Erythroblast (primary cell): ENCODE measurements at regions not wholly inside any gene's neighbourhood (a gene's known extent, or its start where the extent isn't known, plus 50 kb on each side); places are given as distances from the start of the nearest gene placed in this dataset.

Experiments used
- GATA1 ChIP-seq: IDR thresholded peaks from 2 replicates; pipeline ENCODE4 v1.6.1; 2011; ENCODE audit warnings: low read depth, mild to moderate bottlenecking, control low read depth, low read length, moderate library complexity
- POLR2A ChIP-seq: IDR thresholded peaks from 2 replicates; pipeline ENCODE4 v1.6.1; 2011; ENCODE audit warnings: mild to moderate bottlenecking, low read length

- no peak for TF ChIP-seq POLR2A
- TF ChIP-seq GATA1 = no peak
These were observed 94.7 kb upstream of the SMYD2 start for GRCh38 chr1:214186103-214186824.
